ENCODE measurements at regions not wholly inside any gene's neighbourhood (a gene's known extent, or its start where the extent isn't known, plus 50 kb on each side); places are given as distances from the start of the nearest gene placed in this dataset.

DNA sequence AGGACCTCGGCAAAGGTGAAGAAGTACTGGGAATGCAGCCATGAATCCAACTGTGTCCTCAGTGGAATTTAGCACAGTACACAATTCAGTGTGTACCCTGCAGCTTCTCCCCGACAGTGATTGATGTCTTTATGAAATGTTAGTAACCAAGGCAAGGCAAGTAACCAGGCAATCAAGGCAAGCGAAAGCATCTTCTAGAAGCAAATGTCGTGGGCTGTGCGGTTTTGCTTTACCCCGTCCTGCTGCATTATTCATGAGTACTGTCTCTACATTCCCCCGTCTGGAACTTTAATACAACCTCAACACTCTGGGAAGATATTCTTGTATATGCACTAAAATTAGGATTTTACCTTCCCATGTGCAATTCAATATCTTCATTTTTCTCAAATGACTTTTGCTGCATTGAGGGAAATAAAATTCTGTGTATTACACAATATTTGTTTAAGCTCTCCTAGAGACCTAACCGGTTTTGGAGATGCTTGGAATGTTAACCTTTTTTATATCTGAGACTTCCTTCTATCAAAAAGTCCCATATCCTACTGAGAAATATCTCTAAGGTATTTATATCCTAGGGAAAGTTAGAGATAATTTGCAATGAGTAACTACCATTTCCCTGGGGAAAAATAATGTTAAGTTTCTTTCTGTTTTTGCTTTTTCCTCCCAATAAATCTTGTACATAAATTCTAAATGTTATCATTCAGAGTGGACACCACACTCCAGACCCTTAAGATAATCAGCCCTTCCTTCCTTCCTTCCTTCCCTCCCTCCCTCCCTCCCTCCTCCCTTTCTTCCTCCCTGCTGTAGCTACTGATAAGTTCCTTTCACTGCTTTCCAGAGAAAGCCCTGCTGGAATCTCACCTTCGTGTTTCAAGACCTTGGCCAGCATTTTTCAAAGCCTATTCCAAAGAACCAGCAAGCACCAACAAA lies 51.9 kb upstream of the ADORA2B start:
- TF ChIP-seq YY1 (IDR thresholded peaks at IDR 0.05; ENCODE audit: extremely low read depth, insufficient replicate concordance, low read depth, low read length) (no peak), EZH2phosphoT487 (IDR thresholded peaks at IDR 0.05; ENCODE audit: borderline replicate concordance) (no peak)
- TF ChIP-seq, protein P1, sequence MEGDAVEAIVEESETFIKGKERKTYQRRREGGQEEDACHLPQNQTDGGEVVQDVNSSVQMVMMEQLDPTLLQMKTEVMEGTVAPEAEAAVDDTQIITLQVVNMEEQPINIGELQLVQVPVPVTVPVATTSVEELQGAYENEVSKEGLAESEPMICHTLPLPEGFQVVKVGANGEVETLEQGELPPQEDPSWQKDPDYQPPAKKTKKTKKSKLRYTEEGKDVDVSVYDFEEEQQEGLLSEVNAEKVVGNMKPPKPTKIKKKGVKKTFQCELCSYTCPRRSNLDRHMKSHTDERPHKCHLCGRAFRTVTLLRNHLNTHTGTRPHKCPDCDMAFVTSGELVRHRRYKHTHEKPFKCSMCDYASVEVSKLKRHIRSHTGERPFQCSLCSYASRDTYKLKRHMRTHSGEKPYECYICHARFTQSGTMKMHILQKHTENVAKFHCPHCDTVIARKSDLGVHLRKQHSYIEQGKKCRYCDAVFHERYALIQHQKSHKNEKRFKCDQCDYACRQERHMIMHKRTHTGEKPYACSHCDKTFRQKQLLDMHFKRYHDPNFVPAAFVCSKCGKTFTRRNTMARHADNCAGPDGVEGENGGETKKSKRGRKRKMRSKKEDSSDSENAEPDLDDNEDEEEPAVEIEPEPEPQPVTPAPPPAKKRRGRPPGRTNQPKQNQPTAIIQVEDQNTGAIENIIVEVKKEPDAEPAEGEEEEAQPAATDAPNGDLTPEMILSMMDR (IDR thresholded peaks at IDR 0.05 in 2 of 3, conservative IDR thresholded peaks at IDR 0.05 in 1 of 3; ENCODE audit: borderline replicate concordance in 1 of 3, insufficient read depth in 1 of 3, low read depth in 2 of 3, low read length in 2 of 3) = no peak

All from HCT116 (cell line).